GM21529 (cell line): ENCODE measurements at regions not wholly inside any gene's neighbourhood (a gene's known extent, or its start where the extent isn't known, plus 50 kb on each side); places are given as distances from the start of the nearest gene placed in this dataset.

Source experiments
- ATAC-seq: cut with Tn5 transposase; IDR thresholded peaks from one replicate; pipeline ENCODE4 v1.9.1; 2021; ENCODE audit not compliant: unreplicated experiment

DNA sequence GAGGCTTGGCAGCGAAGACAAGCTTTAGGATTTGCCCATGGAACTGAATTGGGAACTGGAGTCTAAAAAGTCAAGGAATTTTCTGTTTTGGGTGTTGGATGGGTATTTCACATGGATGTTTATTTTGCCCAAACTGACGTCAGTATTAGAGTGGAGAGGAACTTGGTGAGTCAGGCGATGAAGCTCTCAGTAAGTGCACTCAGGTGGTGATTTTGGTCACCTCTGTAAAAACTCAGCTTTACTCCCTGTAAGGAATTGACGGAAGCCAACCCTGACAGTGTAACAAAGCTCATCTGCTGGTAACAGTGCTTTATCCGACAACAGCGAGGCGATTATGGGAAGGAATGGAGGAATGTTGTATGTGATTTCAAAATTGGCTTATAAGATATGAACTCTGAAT, 77.0 kb upstream of the PGRMC2 start:
- ATAC-seq: no peak

DNA sequence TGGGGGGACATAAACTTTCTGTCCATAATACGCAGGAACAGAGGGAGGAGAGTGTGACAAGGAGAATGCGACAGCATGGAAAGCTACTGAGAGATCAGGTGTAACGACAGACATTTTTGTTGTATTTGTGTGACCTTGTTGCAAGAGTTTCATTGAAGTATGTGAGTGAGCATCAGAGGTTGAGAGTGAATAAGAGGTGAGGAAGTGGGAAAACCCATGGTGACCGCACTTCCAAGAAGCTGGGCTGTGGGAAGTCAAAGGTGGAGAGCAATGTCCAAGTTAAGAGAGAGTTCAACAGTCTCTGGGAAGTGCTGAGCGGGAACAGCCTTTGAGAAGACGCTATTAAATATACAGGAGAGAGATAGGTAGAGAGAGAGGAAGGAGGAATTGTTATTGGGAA, 76.4 kb upstream of the PGRMC2 start:
- ATAC-seq: no peak

DNA sequence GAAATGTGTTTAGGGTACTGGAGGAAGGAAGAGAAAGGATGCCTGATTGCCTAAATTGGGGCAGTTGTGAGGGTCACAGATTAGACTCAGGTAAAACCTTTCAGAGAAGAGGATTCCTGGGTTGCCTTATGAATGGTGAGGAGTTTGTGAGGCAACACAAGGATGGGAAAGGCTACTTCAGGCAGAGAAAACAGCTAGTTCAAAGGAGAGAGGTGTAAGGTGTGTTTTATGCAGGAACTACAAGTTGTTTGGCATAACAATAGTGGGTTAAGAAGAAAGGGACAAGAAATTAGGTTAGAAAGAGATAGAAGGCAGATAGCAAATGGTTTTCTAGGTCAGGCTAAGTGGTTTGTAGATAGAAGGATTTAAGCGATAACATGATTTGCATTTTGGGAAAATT, 75.1 kb upstream of the PGRMC2 start:
- ATAC-seq: no peak

DNA sequence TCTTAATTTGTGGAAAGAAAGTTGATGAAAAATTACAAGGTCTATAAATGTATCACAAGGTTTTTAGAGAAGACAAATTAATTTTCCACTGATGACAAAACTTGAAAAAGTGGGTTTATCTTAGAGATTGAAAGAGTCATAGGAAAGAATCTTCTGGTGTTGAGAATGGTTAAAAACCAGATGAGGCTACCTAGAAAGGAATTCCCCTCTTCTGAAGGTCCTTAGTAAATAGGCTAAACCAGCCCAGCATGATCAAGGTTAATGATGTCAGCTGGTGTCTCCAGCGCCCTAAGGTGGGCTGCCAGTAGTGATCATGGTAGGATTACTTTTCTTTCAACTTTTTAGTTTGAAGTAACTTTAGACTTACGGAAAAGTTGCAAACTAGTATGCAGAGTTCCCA, 71.8 kb upstream of the PGRMC2 start:
- ATAC-seq: no peak

DNA sequence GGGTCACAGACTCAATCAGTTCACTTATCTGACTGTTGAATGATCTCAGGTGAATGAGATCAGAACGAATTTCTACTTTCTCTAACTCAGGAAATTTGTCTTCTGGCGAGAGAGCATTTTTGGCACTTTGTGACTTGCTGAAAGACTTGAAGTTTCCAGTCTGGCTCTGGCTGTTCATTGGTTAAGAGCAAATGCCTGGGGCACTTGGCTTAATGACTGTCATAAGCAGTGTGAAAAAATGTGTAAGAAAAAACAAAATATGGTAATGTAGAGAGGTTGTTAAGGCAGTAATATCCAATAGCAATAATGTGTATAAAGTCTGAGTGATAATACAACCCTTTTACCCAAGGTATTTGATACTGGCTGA, 71.3 kb upstream of the PGRMC2 start:
- no peak for ATAC-seq

DNA sequence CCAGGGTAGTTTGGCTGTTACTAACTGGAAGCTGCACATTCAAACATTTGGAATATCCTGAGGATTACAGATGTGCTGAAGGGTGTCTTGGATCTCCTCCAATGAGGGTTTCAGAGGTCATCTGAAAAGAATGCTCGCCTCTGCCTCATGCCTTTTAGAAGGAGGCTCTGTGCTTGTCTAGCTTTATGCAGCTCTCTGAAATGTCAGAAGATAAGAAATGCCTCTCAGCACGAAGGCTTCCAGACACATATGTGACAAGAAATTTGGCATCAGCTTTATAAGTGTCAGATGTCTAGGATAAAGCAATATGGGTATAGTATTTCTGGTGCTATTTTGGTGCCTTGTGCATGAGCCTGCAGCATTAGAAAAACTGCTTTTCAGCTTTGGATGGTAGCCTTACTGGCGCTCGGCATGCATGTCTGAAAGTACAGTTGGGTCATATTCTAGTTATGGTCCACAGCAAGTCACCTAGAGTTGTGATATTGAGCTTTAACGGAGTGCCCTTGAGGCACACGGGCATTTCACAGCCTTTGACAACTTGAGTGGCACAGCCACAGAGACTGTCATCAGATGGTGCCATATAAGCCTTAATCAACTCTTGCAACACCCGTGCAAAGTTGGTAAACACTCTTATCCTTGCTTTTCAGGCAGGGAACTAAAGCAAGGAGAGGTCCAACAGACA, 70.8 kb upstream of the PGRMC2 start:
- no peak for ATAC-seq

DNA sequence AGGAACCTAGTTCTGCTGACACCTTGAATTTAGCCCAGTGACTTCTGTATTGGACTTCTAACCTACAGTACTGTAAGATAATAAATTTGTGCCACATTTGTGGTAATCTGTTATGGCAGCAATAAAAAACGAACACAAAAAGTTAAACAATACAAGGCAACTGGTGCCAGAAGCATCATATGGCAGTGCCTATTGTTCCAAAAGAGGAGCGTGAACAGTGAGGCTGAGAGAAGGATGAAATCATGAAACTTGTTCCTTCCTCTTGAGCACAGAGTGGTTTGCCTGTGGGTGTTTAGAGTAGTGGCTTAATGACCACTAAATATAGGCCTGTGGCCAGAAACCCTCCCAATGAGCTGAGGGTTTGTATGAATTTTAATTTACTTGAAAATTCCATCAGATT, 69.7 kb upstream of the PGRMC2 start:
- ATAC-seq: no peak

DNA sequence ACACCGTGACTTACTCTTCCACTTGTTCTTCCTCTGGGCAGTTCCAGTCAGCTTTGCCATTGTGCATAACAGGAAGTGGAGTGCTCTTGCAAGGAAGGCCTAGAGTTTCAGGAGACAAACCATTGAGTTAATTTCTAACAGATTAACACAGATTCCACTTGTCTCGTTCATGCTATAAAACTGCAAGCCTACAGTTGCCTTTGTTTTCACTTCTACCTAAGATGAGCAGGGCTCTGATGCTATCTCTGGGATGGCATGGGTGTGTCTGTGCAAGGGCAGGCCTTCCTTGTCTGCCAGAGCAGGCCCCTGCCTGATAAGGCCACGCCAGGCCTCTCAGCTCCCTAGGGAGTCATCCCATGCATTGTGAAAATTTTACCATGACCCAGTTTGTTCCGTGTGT, 67.7 kb upstream of the PGRMC2 start:
- ATAC-seq: peak; percentile 58

DNA sequence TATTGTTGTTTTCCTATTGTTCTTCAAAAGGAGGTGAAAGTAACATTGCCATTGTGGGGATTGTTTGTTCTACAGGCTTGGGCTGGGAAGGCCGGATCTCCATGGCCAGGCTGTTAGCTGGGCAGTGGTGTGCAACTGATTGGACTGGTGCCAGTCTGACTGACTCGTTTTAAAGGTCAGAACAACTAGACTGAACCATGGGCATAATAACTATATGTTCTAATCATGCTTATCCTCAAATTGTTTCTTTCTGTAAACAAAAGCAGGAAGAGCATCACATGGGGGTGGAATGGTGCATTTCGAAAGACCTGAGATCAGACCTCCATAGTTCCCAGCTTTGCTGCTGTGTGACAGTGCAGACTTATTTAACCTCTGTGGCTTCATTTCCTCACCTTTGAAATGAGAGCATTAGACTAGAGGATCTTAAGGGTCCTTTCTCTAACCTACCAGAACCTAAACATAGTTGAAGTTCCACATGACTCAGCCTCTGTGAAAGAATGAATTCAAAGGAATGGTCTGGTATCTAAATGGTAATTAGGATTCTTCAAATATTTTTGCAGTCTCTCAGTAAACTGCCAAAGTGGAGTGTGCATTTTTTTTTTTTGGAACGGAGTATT, 66.7 kb upstream of the PGRMC2 start:
- no peak for ATAC-seq

DNA sequence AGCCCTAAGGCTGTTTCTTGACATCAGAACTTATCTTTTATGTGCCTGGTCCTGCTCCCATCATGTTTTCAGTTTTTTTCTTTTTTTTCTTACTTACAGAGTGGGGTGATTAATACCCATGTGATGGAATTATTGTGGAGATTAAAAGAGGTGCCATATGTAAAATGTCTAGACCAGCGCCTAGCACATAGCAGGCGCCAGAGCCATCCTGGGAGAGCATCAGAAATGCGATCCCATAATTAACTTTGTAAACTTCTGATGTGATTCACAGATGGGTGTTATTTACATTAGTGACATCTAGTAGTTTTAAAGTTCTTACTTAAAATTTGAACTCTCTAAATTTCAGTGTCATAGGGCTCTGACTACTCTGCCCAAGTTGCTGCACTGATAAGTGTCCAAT, 66.2 kb upstream of the PGRMC2 start:
- no peak for ATAC-seq

DNA sequence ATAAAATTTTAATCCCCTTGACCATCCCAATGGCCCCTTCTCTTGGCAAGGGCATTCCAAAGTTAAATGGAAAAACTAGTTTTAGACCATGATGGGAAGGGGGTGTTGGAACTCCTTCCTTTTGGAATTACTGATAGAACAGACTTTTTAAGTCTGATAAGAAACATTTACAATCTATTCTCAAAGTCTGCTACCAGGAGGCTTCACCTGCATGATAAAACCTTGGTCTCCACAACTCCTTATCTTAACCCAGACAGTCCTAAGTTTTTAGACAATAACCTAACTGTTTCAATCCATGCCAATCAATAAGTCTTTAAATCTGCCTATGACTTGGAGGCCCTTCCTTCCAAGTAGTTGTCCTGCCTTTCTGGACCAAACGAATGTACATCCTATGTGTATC, 63.9 kb upstream of the PGRMC2 start:
- no peak for ATAC-seq

DNA sequence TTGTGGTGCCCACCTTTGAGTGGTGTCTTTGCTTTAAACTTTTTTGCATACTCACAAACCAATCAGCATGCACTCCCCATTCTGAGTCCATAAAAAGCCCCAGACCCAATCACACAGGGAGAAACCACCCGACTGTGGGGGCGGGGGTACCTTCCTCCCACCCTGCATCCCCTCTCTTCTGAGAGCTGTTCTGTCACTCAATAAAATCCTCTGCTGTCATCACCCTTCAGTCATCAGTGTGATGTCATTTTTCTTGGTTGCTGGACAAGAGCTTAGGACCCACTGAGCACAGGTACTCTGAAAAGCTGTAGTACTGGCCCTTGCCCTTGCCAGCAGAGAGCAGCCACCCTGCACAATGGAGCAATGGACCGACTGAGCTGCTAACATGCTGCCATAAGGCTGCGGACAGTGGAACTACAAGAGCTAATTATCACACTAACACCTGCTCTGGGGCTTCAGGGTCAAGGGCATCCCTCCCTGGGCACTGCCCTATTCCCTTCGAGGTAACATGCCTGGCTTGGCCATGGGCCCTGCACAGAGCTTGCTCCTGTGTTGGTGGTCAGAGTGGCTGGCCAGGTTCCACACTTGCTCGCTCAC, 62.9 kb upstream of the PGRMC2 start:
- ATAC-seq: no peak

DNA sequence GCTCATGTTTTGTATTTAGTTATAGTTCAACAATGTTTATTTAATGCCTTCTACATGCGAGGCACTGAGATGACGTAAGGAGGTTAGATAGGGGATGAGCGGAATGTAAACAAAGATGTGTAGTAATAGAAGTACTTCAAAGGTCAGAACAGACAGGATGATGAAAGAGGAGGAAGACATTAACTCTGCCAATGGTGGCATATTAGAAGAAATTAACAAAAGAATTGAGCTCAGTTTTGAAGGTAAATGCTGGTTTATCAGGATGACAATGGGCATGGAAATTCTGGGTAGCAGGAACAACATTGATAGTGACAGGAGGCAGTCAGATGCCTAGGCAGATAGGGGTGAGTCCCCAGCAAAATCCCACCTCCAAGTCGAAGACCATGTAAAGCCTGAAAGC, 62.3 kb upstream of the PGRMC2 start:
- no peak for ATAC-seq

DNA sequence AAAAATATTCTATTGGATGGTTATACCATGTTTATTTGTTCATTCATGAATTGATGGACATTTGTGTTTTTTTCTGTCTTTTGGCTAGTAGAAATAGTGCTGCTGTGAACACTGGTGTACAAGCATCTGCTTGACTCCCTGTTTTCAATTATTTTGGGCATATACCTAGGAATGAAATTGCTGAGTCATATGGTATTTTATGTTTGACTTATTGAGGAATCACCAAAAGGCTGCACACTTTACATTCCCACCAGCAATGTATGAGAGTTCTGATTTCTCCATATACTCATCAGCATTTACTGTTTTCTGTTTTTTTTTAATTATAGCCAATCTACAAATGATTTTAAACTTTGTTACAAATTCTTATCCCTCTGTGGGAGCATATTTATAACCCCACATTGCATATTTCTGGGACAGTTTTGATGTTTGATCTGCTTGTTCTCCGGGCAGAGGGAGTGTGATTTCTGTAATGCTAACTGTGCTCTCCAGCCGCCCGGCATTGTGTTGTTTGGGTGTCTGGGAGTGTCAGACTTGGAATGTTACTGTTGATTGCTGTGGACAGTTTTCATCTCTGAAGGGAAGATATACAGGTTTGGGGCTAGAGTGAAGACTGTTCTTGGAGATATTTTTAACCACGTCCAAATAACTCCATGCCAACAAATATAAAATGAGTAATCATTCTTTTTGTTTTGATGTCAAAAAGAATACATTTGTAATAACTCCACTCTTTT, 60.5 kb upstream of the PGRMC2 start:
- no peak for ATAC-seq

DNA sequence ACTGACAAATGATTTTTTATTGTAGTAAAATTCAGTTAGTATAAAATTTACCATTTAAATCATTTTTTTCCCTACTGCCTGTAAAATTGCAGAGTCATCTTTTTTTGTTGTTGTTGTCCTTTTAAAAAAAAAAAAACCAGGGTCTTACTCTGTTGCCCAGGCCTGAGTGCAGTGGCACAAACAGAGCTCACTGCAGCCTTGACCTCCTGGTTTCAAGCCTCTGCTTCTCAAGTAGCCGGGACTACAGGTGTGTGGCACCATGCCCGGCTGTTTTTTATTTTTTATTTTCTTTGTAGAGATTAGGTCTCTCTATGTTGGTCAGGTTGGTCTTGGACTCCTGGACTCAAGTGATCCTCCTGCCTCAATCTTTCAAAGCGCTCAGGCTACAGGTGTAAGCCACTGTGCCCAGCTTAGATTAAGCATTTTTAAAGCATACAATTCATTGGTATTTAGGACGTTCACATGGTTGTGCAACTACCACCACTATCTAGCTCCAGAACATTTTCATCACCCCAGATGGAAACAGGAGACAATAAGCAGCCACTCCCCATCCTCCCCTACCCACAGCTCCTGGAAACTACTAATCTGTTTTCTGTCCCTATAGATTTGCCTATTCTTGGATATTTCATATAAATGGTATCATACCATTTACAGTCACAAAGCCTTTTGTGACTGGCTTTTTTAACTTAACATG, 59.7 kb upstream of the PGRMC2 start:
- no peak for ATAC-seq

DNA sequence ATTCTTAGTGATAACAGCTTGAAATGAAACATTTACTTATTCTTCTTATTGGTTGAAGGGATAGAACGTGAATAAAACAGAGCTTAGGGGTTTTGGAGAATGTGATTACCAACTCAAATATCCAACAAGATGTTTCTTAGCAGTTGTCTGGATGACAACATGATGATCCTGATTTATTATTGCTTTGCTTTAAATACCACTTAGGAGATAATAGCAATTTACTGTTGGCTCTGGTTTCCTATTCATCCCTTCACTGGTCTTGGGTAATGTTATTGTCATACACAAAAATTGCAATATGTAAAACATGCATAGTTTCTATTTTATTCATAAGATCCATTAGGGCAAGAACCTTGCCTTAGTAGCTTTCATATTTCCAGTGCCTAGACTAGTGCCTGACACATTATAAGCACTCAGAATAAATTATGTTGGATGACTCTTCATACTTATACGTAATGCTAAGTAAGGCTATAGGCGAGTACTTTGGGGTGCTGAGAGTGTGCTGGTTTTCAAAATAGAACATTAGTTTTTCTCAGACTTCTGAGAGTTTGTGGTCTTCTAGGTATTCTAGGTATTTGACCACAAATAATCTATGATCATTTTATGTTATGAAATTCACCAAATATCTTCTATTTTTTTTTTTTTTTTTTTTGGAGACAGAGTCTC, 58.6 kb upstream of the PGRMC2 start:
- ATAC-seq: no peak

DNA sequence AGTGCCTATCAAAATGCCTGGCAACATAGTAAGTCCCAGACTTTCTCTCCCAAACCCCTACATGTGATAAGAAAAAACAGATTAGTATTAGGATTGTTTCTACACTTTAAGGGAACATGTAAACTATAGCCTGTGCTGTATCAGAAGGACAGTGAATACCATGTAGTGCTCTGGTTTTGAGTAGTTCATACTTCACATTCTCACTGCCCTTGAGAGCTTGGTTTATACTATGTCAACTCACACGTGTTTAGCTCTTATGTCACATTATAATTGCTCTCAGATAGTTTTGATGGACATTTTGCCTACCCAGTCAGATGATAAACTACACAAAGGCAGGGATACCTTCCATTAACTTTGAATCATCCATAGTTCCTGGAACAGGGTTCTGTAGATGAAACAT, 58.0 kb upstream of the PGRMC2 start:
- ATAC-seq: no peak

DNA sequence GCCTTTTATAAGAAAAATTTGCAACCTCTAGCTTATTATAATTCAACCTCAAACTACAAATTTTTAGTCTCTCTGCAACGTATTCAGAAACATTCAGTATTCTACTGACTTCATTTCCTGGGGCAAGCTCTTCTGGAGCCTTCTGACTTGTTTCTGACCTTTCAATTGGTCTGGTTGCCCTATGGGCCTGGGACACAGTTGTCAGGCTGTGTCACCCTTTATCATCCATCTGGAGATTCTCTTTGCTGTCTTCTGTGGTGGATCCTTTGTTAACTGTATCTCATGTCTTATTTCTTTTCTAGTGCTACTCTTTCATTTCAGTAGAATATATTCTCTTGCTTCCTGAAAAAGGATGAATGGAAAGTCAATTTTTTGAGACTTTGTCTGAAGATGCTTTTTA, 55.1 kb upstream of the PGRMC2 start:
- ATAC-seq: no peak

DNA sequence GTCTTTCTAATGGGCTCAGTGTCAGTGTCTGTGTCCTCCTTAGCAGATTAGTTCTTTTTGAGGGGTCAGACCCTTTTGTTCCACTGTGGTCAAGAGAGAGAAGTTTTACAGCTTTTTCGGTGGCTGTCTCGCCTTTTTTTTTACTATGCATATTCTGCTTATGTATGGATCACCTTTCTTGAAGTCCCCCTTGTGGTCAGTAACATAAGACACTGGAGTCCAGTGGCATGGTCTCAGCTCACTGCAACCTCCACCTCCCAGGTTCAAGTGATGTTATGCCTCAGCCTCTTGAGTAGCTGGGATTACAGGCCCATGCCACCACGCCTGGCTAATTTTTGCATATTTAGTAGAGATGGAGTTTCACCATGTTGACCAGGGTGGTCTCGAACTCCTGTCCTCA, 54.0 kb upstream of the PGRMC2 start:
- no peak for ATAC-seq

DNA sequence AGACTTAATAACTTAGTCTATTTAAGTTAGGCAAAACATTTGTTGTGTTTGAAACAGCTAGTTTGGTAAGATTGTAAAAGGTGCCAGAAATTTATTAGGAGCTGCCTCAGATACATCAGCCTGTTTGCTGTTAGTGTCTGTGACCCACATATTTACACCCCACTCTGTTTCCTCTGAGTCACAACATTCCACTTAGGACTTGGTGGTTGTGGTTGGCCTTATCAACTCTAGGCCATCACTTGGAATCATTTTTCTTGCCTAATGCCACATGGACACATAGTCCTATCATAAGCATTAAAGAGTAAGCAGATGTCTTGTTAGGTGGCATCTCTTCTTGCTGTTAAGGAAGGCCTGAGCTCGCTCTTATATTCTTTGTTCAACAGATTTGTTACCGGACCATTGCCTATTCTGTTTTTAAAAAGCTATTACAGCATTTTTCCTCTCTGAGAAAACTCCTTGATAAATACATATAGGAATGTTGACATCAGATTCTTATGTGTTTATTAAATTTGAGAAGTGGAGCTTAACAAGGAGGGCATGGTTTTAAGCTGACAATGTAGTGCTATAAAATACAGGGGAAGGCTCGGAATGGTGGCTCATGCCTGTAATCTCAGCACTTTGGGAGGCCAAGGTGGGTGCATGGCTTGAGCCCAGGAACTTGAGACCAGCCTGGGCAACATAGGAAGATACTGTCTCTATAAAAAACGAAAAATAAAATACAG, 51.2 kb upstream of the PGRMC2 start:
- no peak for ATAC-seq
